ENCODE measurements at regions not wholly inside any gene's neighbourhood (a gene's known extent, or its start where the extent isn't known, plus 50 kb on each side); places are given as distances from the start of the nearest gene placed in this dataset.

GRCh38 chr10:36423821-36424248 lies 701.6 kb upstream of the ANKRD30A start:
- Histone ChIP-seq H2BK15ac (ENCODE audit: low read length) (no peak overlapping the region), H3K4ac (replicated peaks; ENCODE audit: insufficient read length, low read depth, low read length) (no peak overlapping the region), H3K9ac (replicated peaks in 1 of 4; ENCODE audit: extremely low read depth in 1 of 4, low read depth in 3 of 4, low read length in 3 of 4) (no peak overlapping the region), H4K5ac (ENCODE audit: insufficient read length, low read depth, low read length) (no peak overlapping the region), H3K4me2 (ENCODE audit: insufficient read depth in 1 of 2, low read depth in 2 of 2, low read length in 2 of 2) (no peak overlapping the region), H3K4me3 (ENCODE audit: extremely low read depth in 1 of 4, insufficient read depth in 2 of 4, low read depth in 3 of 4, low read length in 4 of 4) (no peak overlapping the region), H4K91ac (replicated peaks; ENCODE audit: insufficient read length, low read length) (no peak overlapping the region), H3K23ac (ENCODE audit: insufficient read length) (no peak overlapping the region), H3K27ac (ENCODE audit: low read depth, low read length) (no peak overlapping the region), H3K79me2 (ENCODE audit: control insufficient read depth in 1 of 2, insufficient read depth in 2 of 2, low read length in 2 of 2) (no peaks in the 10 kb centered on the region), H3K4me1 (replicated peaks in 1 of 4; ENCODE audit: control insufficient read depth in 3 of 4, insufficient read depth in 4 of 4, low read length in 3 of 4) (peaks cover 2 to 7% (median 3%) of the 10 kb centered on the region in 4 experiments; a peak in 4 of 7 replicates), H2AFZ (ENCODE audit: low read length) (no peak overlapping the region), H4K8ac (ENCODE audit: extremely low read depth, insufficient read depth, low read length) (no peak overlapping the region), H3K36me3 (ENCODE audit: control insufficient read depth in 2 of 4, insufficient read depth in 4 of 4, low read length in 3 of 4) (no peaks in the 10 kb centered on the region), H3K79me1 (ENCODE audit: low read depth, low read length) (no peaks in the 10 kb centered on the region), H2AK5ac (ENCODE audit: low read depth, low read length) (no peak overlapping the region), H3K18ac (ENCODE audit: extremely low read depth, low read length) (no peak overlapping the region), H2BK20ac (ENCODE audit: low read length) (no peak overlapping the region), H2BK12ac (ENCODE audit: low read depth, low read length) (no peak overlapping the region), H2BK120ac (replicated peaks; ENCODE audit: low read depth, low read length) (no peak overlapping the region), H3K27me3 (replicated peaks in 1 of 4; ENCODE audit: control insufficient read depth in 3 of 4, extremely low read depth in 1 of 4, insufficient read depth in 3 of 4, low read length in 3 of 4) (no peaks in the 10 kb centered on the region), H4K20me1 (replicated peaks in 1 of 2; ENCODE audit: control insufficient read depth in 1 of 2, insufficient read depth in 2 of 2, low read length in 2 of 2) (no peaks in the 10 kb centered on the region), H3K14ac (ENCODE audit: insufficient read length) (no peak overlapping the region), H3K23me2 (ENCODE audit: low read depth, low read length) (no peaks in the 10 kb centered on the region), H3K9me3 (ENCODE audit: insufficient read depth in 2 of 2, low read depth in 1 of 2, low read length in 1 of 2) (peaks cover 3 to 10% of the 10 kb centered on the region in 2 experiments; a peak in 3 of 4 replicates), H3K56ac (replicated peaks; ENCODE audit: insufficient read length, low read depth, low read length) (no peak overlapping the region), H2BK5ac (ENCODE audit: low read depth, low read length) (no peak overlapping the region)
- ChIA-PET CTCF (ENCODE audit: partially characterized antibody) (no interaction called here), POLR2A (ENCODE audit: partially characterized antibody) (no interaction called here)
- 80% methylated on average over 3 of the region's 3 CpGs; no CpG with 5 or more reads in 1 of the 2 experiments for WGBS, 2 experiments (ENCODE audit: extremely low coverage in 1 of 2, insufficient coverage in 1 of 2, insufficient read length in 1 of 2, insufficient replicate concordance in 2 of 2, low coverage in 1 of 2, low lambda C conversion rate in 2 of 2, missing lambda C conversion rate in 1 of 2)
- no peak for DNase-seq (ENCODE audit: low read depth in 1 of 2, low spot score in 2 of 2)
- no peak for FAIRE-seq
- TF ChIP-seq NANOG (IDR thresholded peaks at IDR 0.05; ENCODE audit: insufficient read depth, low read depth, low read length, poor library complexity, severe bottlenecking): no peak
- TF ChIP-seq EP300 (IDR thresholded peaks at IDR 0.05; ENCODE audit: borderline replicate concordance in 1 of 2, low read depth in 2 of 2, low read length in 2 of 2): no peak
- TF ChIP-seq PHF8 (conservative IDR thresholded peaks at IDR 0.05; ENCODE audit: low read depth, low read length): no peak
